ENCODE measurements at regions not wholly inside any gene's neighbourhood (a gene's known extent, or its start where the extent isn't known, plus 50 kb on each side); places are given as distances from the start of the nearest gene placed in this dataset.

GRCh38 chr4:10765386-10765785 lies 80.8 kb upstream of the CLNK start:
- no peak overlapping the region for H3K27ac ChIP-seq
- no peaks in the 10 kb centered on the region for H3K4me1 ChIP-seq
- WGBS, 2 donors, result 36 to 37% methylated on average over 3 of the region's 3 CpGs
- no peak for TF ChIP-seq CTCF (IDR thresholded peaks at IDR 0.05)
- no peak for TF ChIP-seq POLR2A (IDR thresholded peaks at IDR 0.05)
- H3K36me3 ChIP-seq, result no peaks in the 10 kb centered on the region
- intact Hi-C loops (cut with DNase I), result no loop called here
- no peaks in the 10 kb centered on the region for H3K9me3 ChIP-seq
- no peak overlapping the region for H3K4me3 ChIP-seq
- no peak for DNase-seq
- H3K27me3 ChIP-seq, result no peaks in the 10 kb centered on the region

GRCh38 chr4:10762561-10762960 lies 78.0 kb upstream of the CLNK start:
- 82 to 96% methylated on average over 4 of the region's 4 CpGs for WGBS, 2 donors
- Histone ChIP-seq H3K4me1 (no peaks in the 10 kb centered on the region), H3K4me3 (no peak overlapping the region), H3K9me3 (no peaks in the 10 kb centered on the region), H3K36me3 (no peaks in the 10 kb centered on the region), H3K27ac (no peak overlapping the region), H3K27me3 (no peaks in the 10 kb centered on the region)
- DNase-seq, result no peak
- intact Hi-C loops (cut with DNase I), result no loop called here
- TF ChIP-seq CTCF (IDR thresholded peaks at IDR 0.05), result no peak

- no peaks in the 10 kb centered on the region for H3K4me1 ChIP-seq
- TF ChIP-seq CTCF (IDR thresholded peaks at IDR 0.05), result no peak
- H3K36me3 ChIP-seq, result no peaks in the 10 kb centered on the region
- H3K27ac ChIP-seq, result no peak overlapping the region
- intact Hi-C loops (cut with DNase I), result no loop called here
- no peak overlapping the region for H3K4me3 ChIP-seq
- DNase-seq, result no peak
- 83 to 100% methylated on average over 1 of the region's 1 CpG for WGBS, 2 donors
- H3K9me3 ChIP-seq, result no peaks in the 10 kb centered on the region
- no peaks in the 10 kb centered on the region for H3K27me3 ChIP-seq
These were observed 77.3 kb upstream of the CLNK start for GRCh38 chr4:10761903-10762302.

GRCh38 chr4:10760086-10760485 lies 75.5 kb upstream of the CLNK start:
- no peaks in the 10 kb centered on the region for H3K9me3 ChIP-seq
- no peak for DNase-seq
- no peaks in the 10 kb centered on the region for H3K4me1 ChIP-seq
- H3K36me3 ChIP-seq, result no peaks in the 10 kb centered on the region
- 70 to 75% methylated on average over 3 of the region's 3 CpGs for WGBS, 2 donors
- H3K4me3 ChIP-seq, result no peak overlapping the region
- TF ChIP-seq CTCF (IDR thresholded peaks at IDR 0.05) (no peak), POLR2A (IDR thresholded peaks at IDR 0.05) (no peak)
- H3K27ac ChIP-seq, result no peak overlapping the region
- intact Hi-C loops (cut with DNase I), result no loop called here
- H3K27me3 ChIP-seq, result no peaks in the 10 kb centered on the region

- no peaks in the 10 kb centered on the region for H3K27me3 ChIP-seq
These were observed 74.3 kb upstream of the CLNK start for GRCh38 chr4:10758906-10759305.

More at GRCh38 chr4:10758906-10759305, 74.3 kb upstream of the CLNK start:
- intact Hi-C loops (cut with DNase I), result no loop called here
- H3K4me1 ChIP-seq, result no peaks in the 10 kb centered on the region
- H3K27ac ChIP-seq, result no peak overlapping the region
- no peak for DNase-seq
- H3K36me3 ChIP-seq, result no peaks in the 10 kb centered on the region
- TF ChIP-seq CTCF (IDR thresholded peaks at IDR 0.05) (no peak), POLR2A (IDR thresholded peaks at IDR 0.05) (no peak)
- no peaks in the 10 kb centered on the region for H3K9me3 ChIP-seq
- no peak overlapping the region for H3K4me3 ChIP-seq
